ENCODE measurements at regions not wholly inside any gene's neighbourhood (a gene's known extent, or its start where the extent isn't known, plus 50 kb on each side); places are given as distances from the start of the nearest gene placed in this dataset.

DNA sequence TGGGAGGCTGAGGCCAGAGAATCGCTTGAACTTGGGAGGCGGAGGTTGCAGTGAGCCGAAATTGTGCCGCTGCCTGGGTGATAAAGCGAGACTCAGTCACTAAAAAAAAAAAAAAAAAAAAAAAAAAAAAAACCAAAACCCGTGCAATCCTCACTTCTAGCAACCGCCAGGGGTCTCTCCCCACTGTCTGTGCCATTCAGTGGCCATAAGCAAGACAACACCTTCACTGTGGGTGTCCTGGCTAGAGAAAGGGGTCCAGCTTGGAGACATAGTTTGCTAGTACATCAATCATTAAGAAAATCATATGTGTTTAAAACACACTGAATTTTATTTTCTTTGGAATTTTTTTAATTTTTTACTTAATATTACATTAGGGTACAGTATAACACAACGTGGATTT, 68.2 kb downstream of the RASL11A start:
- Histone ChIP-seq H3K4me3 (ENCODE audit: low read depth, low read length) (no peak overlapping the region), H3K27me3 (ENCODE audit: control insufficient read depth, insufficient read depth, low read length) (peaks cover 11% of the 10 kb centered on the region), H3K36me3 (ENCODE audit: control insufficient read depth, insufficient read depth, low read length) (no peaks in the 10 kb centered on the region)
- POLR2A ChIA-PET: interaction anchor here (0.7 kb wide), 1 partner anchor 345 kb away, joined by 20 read pairs; no protein-coding TSS in a partner anchor
- no peak for DNase-seq (ENCODE audit: low read depth)
- CTCF ChIA-PET: interaction anchor here (0.6 to 2.2 kb wide), 6 partner anchors 8 to 98 kb away, joined by 3 to 11 read pairs (median 6); no protein-coding TSS in a partner anchor
- peak; percentile 23; the same call in 1 of the 2 replicates for TF ChIP-seq CTCF (IDR thresholded peaks at IDR 0.05; ENCODE audit: insufficient read depth, low read depth, low read length)

- no peak for DNase-seq (ENCODE audit: low read depth)
- Histone ChIP-seq H3K27me3 (ENCODE audit: control insufficient read depth, insufficient read depth, low read length) (peaks cover 14% of the 10 kb centered on the region), H3K4me3 (ENCODE audit: low read depth, low read length) (no peak overlapping the region), H3K36me3 (ENCODE audit: control insufficient read depth, insufficient read depth, low read length) (no peaks in the 10 kb centered on the region)
- ChIA-PET CTCF (interaction anchor here (0.6 to 2.2 kb wide), 7 partner anchors 8 to 355 kb away, joined by 3 to 11 read pairs (median 4); no protein-coding TSS in a partner anchor), POLR2A (interaction anchor here (0.7 kb wide), 1 partner anchor 346 kb away, joined by 20 read pairs; no protein-coding TSS in a partner anchor)
- TF ChIP-seq CTCF (IDR thresholded peaks at IDR 0.05; ENCODE audit: insufficient read depth, low read depth, low read length): peak; percentile 71
Observed at GRCh38 chr13:27339299-27339698, 68.7 kb downstream of the RASL11A start.

GRCh38 chr13:27341616-27342015, 71.0 kb downstream of the RASL11A start:
- CTCF ChIA-PET: interaction anchor here (0.6 to 3.3 kb wide), 8 partner anchors 9 to 362 kb away, joined by 3 to 13 read pairs (median 4); no protein-coding TSS in a partner anchor

GRCh38 chr13:27347211-27347772, 76.7 kb downstream of the RASL11A start:
- ChIA-PET CTCF (interaction anchor here (1.0 to 6.5 kb wide), 7 partner anchors 10 to 479 kb away, joined by 3 to 58 read pairs (median 6); no protein-coding TSS in a partner anchor), POLR2A (interaction anchor here (0.6 kb wide), 1 partner anchor 353 kb away, joined by 11 read pairs; no protein-coding TSS in a partner anchor)

More at GRCh38 chr13:27341616-27342015, 71.0 kb downstream of the RASL11A start:
- no peak overlapping the region for H3K4me3 ChIP-seq (ENCODE audit: low read depth, low read length)
- H3K36me3 ChIP-seq (ENCODE audit: control insufficient read depth, insufficient read depth, low read length): no peaks in the 10 kb centered on the region
- DNase-seq (ENCODE audit: low read depth): no peak
- POLR2A ChIA-PET: no interaction called here
- no peak for TF ChIP-seq CTCF (IDR thresholded peaks at IDR 0.05; ENCODE audit: insufficient read depth, low read depth, low read length)
- H3K27me3 ChIP-seq (ENCODE audit: control insufficient read depth, insufficient read depth, low read length): peaks cover 10% of the 10 kb centered on the region

More at GRCh38 chr13:27347211-27347772, 76.7 kb downstream of the RASL11A start:
- Histone ChIP-seq H3K4me3 (ENCODE audit: low read depth, low read length) (no peak overlapping the region), H3K27me3 (ENCODE audit: control insufficient read depth, insufficient read depth, low read length) (peaks cover 11% of the 10 kb centered on the region), H3K36me3 (ENCODE audit: control insufficient read depth, insufficient read depth, low read length) (no peaks in the 10 kb centered on the region)
- DNase-seq (ENCODE audit: low read depth): no peak
- no peak for TF ChIP-seq CTCF (IDR thresholded peaks at IDR 0.05; ENCODE audit: insufficient read depth, low read depth, low read length)
